ENCODE measurements at regions not wholly inside any gene's neighbourhood (a gene's known extent, or its start where the extent isn't known, plus 50 kb on each side); places are given as distances from the start of the nearest gene placed in this dataset.

GRCh38 chr16:72637306-72637705 lies 410.6 kb downstream of the ZFHX3 start:
- POLR2A ChIA-PET: no interaction called here

More at GRCh38 chr16:72637306-72637705, 410.6 kb downstream of the ZFHX3 start:
- no peak overlapping the region for H3K27ac ChIP-seq (ENCODE audit: extremely low read depth, low read depth, low read length)
- intact Hi-C loops (cut with micrococcal nuclease): no loop called here
- H3K4me1 ChIP-seq (replicated peaks in 1 of 2; ENCODE audit: control insufficient read depth in 2 of 2, insufficient read depth in 2 of 2, low read length in 2 of 2): no peaks in the 10 kb centered on the region
- no peak overlapping the region for H3K9ac ChIP-seq (ENCODE audit: insufficient read depth in 1 of 2, low read depth in 2 of 2, low read length in 2 of 2)
- TF ChIP-seq THRA (IDR thresholded peaks at IDR 0.05): no peak
- no peak for TF ChIP-seq THAP12 (CRISPR knock-in tag; IDR thresholded peaks at IDR 0.05)
- TF ChIP-seq POLR2AphosphoS2 (IDR thresholded peaks at IDR 0.05; ENCODE audit: low read length): no peak
- no peak for TF ChIP-seq CCNT2 (IDR thresholded peaks at IDR 0.05; ENCODE audit: borderline replicate concordance, extremely low read depth, insufficient read length, low read depth, low read length)
- TF ChIP-seq ATF1 (CRISPR knock-in tag; IDR thresholded peaks at IDR 0.05): no peak
- no peak for TF ChIP-seq ATF1 (tag; IDR thresholded peaks at IDR 0.05)
- TF ChIP-seq BHLHE40 (IDR thresholded peaks at IDR 0.05; ENCODE audit: low read length): no peak
- no peak for TF ChIP-seq MLX (CRISPR knock-in tag; conservative IDR thresholded peaks at IDR 0.05)
- TF ChIP-seq BMI1 (IDR thresholded peaks at IDR 0.05; ENCODE audit: low read length): no peak
- TF ChIP-seq CREB3L1 (IDR thresholded peaks at IDR 0.05; ENCODE audit: borderline replicate concordance, low read depth): no peak
- no peak for TF ChIP-seq POLR3G (IDR thresholded peaks at IDR 0.05; ENCODE audit: extremely low read depth, insufficient read length, insufficient replicate concordance)
- TF ChIP-seq STAT6 (CRISPR knock-in tag; IDR thresholded peaks at IDR 0.05): no peak
- no peak for TF ChIP-seq GABPA (tag; conservative IDR thresholded peaks at IDR 0.05; ENCODE audit: low read depth)
- no peak for TF ChIP-seq MCM5 (IDR thresholded peaks at IDR 0.05; ENCODE audit: low read depth)
- no peak overlapping the region for H3K4me2 ChIP-seq (ENCODE audit: insufficient read depth, low read length)
- no peaks in the 10 kb centered on the region for H3K9me1 ChIP-seq (ENCODE audit: control insufficient read depth, insufficient read depth, low read length)
- H3K79me2 ChIP-seq (ENCODE audit: control insufficient read depth, insufficient read depth, low read length): peaks cover 3% of the 10 kb centered on the region; the same call in 1 of the 3 replicates
- no TSS peak for BruUV-seq (replicated peaks)
- H3K4me3 ChIP-seq: no peak overlapping the region
- no peak for DNase-seq (ENCODE audit: extremely low read depth in 1 of 4, low spot score in 3 of 4)
- no peaks in the 10 kb centered on the region for H3K27me3 ChIP-seq (ENCODE audit: control insufficient read depth in 2 of 2, insufficient read depth in 2 of 2, low read length in 2 of 2)
- H4K20me1 ChIP-seq (replicated peaks; ENCODE audit: control insufficient read depth, insufficient read depth, low read length): no peaks in the 10 kb centered on the region
- no peak for ATAC-seq
- WGBS (ENCODE audit: insufficient coverage, low coverage, missing lambda C conversion rate): 7% methylated on average over 1 of the region's 1 CpG
- in situ Hi-C loops (cut with MboI): no loop called here
- no peak for FAIRE-seq
- H3K9me3 ChIP-seq (replicated peaks; ENCODE audit: control insufficient read depth, insufficient read depth, low read depth, low read length): no peaks in the 10 kb centered on the region; the same call in 1 of the 2 replicates
- no peak overlapping the region for H2AFZ ChIP-seq (ENCODE audit: low read depth, low read length)
- CTCF ChIA-PET (ENCODE audit: low intra/inter-chr PET ratio): no interaction called here
- H3K36me3 ChIP-seq (ENCODE audit: control insufficient read depth, insufficient read depth, low read length): no peaks in the 10 kb centered on the region

Measured in K562 (cell line).